ENCODE measurements at regions not wholly inside any gene's neighbourhood (a gene's known extent, or its start where the extent isn't known, plus 50 kb on each side); places are given as distances from the start of the nearest gene placed in this dataset.

- H3K36me3 ChIP-seq (ENCODE audit: insufficient read depth, low read length), result no peaks in the 10 kb centered on the region
- no peaks in the 10 kb centered on the region for H3K9me3 ChIP-seq (ENCODE audit: control insufficient read depth, insufficient read depth, low read length)
- no peak overlapping the region for H3K9ac ChIP-seq (ENCODE audit: low read depth, low read length)
- no peaks in the 10 kb centered on the region for H3K4me1 ChIP-seq (ENCODE audit: insufficient read depth, low read length)
Observed at GRCh38 chr4:178696515-178696914, 1254.3 kb upstream of the AGA start.

GRCh38 chr4:178712486-178712885 is 1270.2 kb upstream of the AGA start:
- H3K4me1 ChIP-seq (ENCODE audit: insufficient read depth, low read length), result no peaks in the 10 kb centered on the region
- no peaks in the 10 kb centered on the region; the same call in 1 of the 2 replicates for H3K9me3 ChIP-seq (ENCODE audit: control insufficient read depth, insufficient read depth, low read length)
- H3K9ac ChIP-seq (ENCODE audit: low read depth, low read length), result no peak overlapping the region
- no peaks in the 10 kb centered on the region for H3K36me3 ChIP-seq (ENCODE audit: insufficient read depth, low read length)

GRCh38 chr4:178738026-178738425 is 1295.8 kb upstream of the AGA start:
- no peaks in the 10 kb centered on the region for H3K4me1 ChIP-seq (ENCODE audit: insufficient read depth, low read length)
- no peaks in the 10 kb centered on the region for H3K36me3 ChIP-seq (ENCODE audit: insufficient read depth, low read length)
- H3K9ac ChIP-seq (ENCODE audit: low read depth, low read length), result no peak overlapping the region
- no peaks in the 10 kb centered on the region for H3K9me3 ChIP-seq (ENCODE audit: control insufficient read depth, insufficient read depth, low read length)

GRCh38 chr4:178745203-178745602 is 1303.0 kb upstream of the AGA start:
- no peaks in the 10 kb centered on the region for H3K36me3 ChIP-seq (ENCODE audit: insufficient read depth, low read length)
- H3K4me1 ChIP-seq (ENCODE audit: insufficient read depth, low read length), result no peaks in the 10 kb centered on the region

GRCh38 chr4:178752954-178753525 is 1310.8 kb upstream of the AGA start:
- peaks cover 11% of the 10 kb centered on the region for H3K4me1 ChIP-seq (ENCODE audit: insufficient read depth, low read length)
- H3K36me3 ChIP-seq (ENCODE audit: insufficient read depth, low read length), result no peaks in the 10 kb centered on the region
- H3K9me3 ChIP-seq (ENCODE audit: control insufficient read depth, insufficient read depth, low read length), result no peaks in the 10 kb centered on the region
- H3K9ac ChIP-seq (ENCODE audit: low read depth, low read length), result no peak overlapping the region

More at GRCh38 chr4:178745203-178745602, 1303.0 kb upstream of the AGA start:
- Histone ChIP-seq H3K9me3 (ENCODE audit: control insufficient read depth, insufficient read depth, low read length) (no peaks in the 10 kb centered on the region), H3K9ac (ENCODE audit: low read depth, low read length) (no peak overlapping the region)

GRCh38 chr4:178778496-178778895 is 1336.3 kb upstream of the AGA start:
- Histone ChIP-seq H3K9ac (ENCODE audit: low read depth, low read length) (no peak overlapping the region), H3K9me3 (ENCODE audit: control insufficient read depth, insufficient read depth, low read length) (no peaks in the 10 kb centered on the region), H3K36me3 (ENCODE audit: insufficient read depth, low read length) (no peaks in the 10 kb centered on the region), H3K4me1 (ENCODE audit: insufficient read depth, low read length) (no peaks in the 10 kb centered on the region)

- no peaks in the 10 kb centered on the region for H3K9me3 ChIP-seq (ENCODE audit: control insufficient read depth, insufficient read depth, low read length)
- H3K4me1 ChIP-seq (ENCODE audit: insufficient read depth, low read length), result no peaks in the 10 kb centered on the region
- H3K9ac ChIP-seq (ENCODE audit: low read depth, low read length), result no peak overlapping the region
- no peaks in the 10 kb centered on the region for H3K36me3 ChIP-seq (ENCODE audit: insufficient read depth, low read length)
Observed at GRCh38 chr4:178781779-178782178, 1339.5 kb upstream of the AGA start.

- Histone ChIP-seq H3K4me1 (ENCODE audit: insufficient read depth, low read length) (no peaks in the 10 kb centered on the region), H3K9me3 (ENCODE audit: control insufficient read depth, insufficient read depth, low read length) (no peaks in the 10 kb centered on the region), H3K36me3 (ENCODE audit: insufficient read depth, low read length) (no peaks in the 10 kb centered on the region), H3K9ac (ENCODE audit: low read depth, low read length) (no peak overlapping the region)
Observed at GRCh38 chr4:178784491-178784890, 1342.3 kb upstream of the AGA start.

- H3K9ac ChIP-seq (ENCODE audit: low read depth, low read length), result no peak overlapping the region
- no peaks in the 10 kb centered on the region for H3K4me1 ChIP-seq (ENCODE audit: insufficient read depth, low read length)
- no peaks in the 10 kb centered on the region for H3K36me3 ChIP-seq (ENCODE audit: insufficient read depth, low read length)
- H3K9me3 ChIP-seq (ENCODE audit: control insufficient read depth, insufficient read depth, low read length), result no peaks in the 10 kb centered on the region
Observed at GRCh38 chr4:178789279-178789678, 1347.0 kb upstream of the AGA start.

- H3K9ac ChIP-seq (ENCODE audit: low read depth, low read length), result no peak overlapping the region
- H3K36me3 ChIP-seq (ENCODE audit: insufficient read depth, low read length), result no peaks in the 10 kb centered on the region
- H3K9me3 ChIP-seq (ENCODE audit: control insufficient read depth, insufficient read depth, low read length), result no peaks in the 10 kb centered on the region
- H3K4me1 ChIP-seq (ENCODE audit: insufficient read depth, low read length), result peaks cover 6% of the 10 kb centered on the region; the same call in 1 of the 2 replicates
Observed at GRCh38 chr4:178799204-178799603, 1357.0 kb upstream of the AGA start.

GRCh38 chr4:178808106-178808505 is 1365.9 kb upstream of the AGA start:
- Histone ChIP-seq H3K36me3 (ENCODE audit: insufficient read depth, low read length) (no peaks in the 10 kb centered on the region), H3K4me1 (ENCODE audit: insufficient read depth, low read length) (no peaks in the 10 kb centered on the region), H3K9me3 (ENCODE audit: control insufficient read depth, insufficient read depth, low read length) (no peaks in the 10 kb centered on the region), H3K9ac (ENCODE audit: low read depth, low read length) (no peak overlapping the region)

GRCh38 chr4:178809921-178810320 is 1367.7 kb upstream of the AGA start:
- Histone ChIP-seq H3K4me1 (ENCODE audit: insufficient read depth, low read length) (no peaks in the 10 kb centered on the region), H3K9me3 (ENCODE audit: control insufficient read depth, insufficient read depth, low read length) (no peaks in the 10 kb centered on the region), H3K36me3 (ENCODE audit: insufficient read depth, low read length) (no peaks in the 10 kb centered on the region), H3K9ac (ENCODE audit: low read depth, low read length) (no peak overlapping the region)

- no peaks in the 10 kb centered on the region for H3K36me3 ChIP-seq (ENCODE audit: insufficient read depth, low read length)
- no peaks in the 10 kb centered on the region for H3K9me3 ChIP-seq (ENCODE audit: control insufficient read depth, insufficient read depth, low read length)
- H3K4me1 ChIP-seq (ENCODE audit: insufficient read depth, low read length), result no peaks in the 10 kb centered on the region
- H3K9ac ChIP-seq (ENCODE audit: low read depth, low read length), result no peak overlapping the region
Observed at GRCh38 chr4:178811356-178811755, 1369.1 kb upstream of the AGA start.

- no peak overlapping the region for H3K9ac ChIP-seq (ENCODE audit: low read depth, low read length)
- no peaks in the 10 kb centered on the region for H3K4me1 ChIP-seq (ENCODE audit: insufficient read depth, low read length)
- H3K9me3 ChIP-seq (ENCODE audit: control insufficient read depth, insufficient read depth, low read length), result no peaks in the 10 kb centered on the region
- no peaks in the 10 kb centered on the region for H3K36me3 ChIP-seq (ENCODE audit: insufficient read depth, low read length)
Observed at GRCh38 chr4:178812866-178813265, 1370.6 kb upstream of the AGA start.

- H3K36me3 ChIP-seq (ENCODE audit: insufficient read depth, low read length), result no peaks in the 10 kb centered on the region
- H3K9me3 ChIP-seq (ENCODE audit: control insufficient read depth, insufficient read depth, low read length), result no peaks in the 10 kb centered on the region
- no peaks in the 10 kb centered on the region for H3K4me1 ChIP-seq (ENCODE audit: insufficient read depth, low read length)
- H3K9ac ChIP-seq (ENCODE audit: low read depth, low read length), result no peak overlapping the region
Observed at GRCh38 chr4:178814908-178815307, 1372.7 kb upstream of the AGA start.
